CD4-positive, alpha-beta T cell (primary cell): ENCODE measurements at regions not wholly inside any gene's neighbourhood (a gene's known extent, or its start where the extent isn't known, plus 50 kb on each side); places are given as distances from the start of the nearest gene placed in this dataset.

Experiments
- ATAC-seq: fragments of 200-7000 bp; cut with Tn5 transposase; one replicate; pipeline ENCODE4 v1.10.0; 2022; ENCODE audit warnings: mild to moderate bottlenecking; ENCODE audit not compliant: poor library complexity
- CTCF ChIA-PET: fragments of 350-600 bp; sonication (Branson Sonifier 250); formaldehyde crosslinking; loops from one replicate; lab custom pipeline; 2021; ENCODE audit warnings: antibody characterized with exemption, inconsistent platforms; lab: Charles Lee
- POLR2A ChIA-PET: fragments of 350-600 bp; sonication (Branson Sonifier 250); formaldehyde crosslinking; loops from one replicate; lab custom pipeline; 2021; ENCODE audit warnings: antibody characterized with exemption, inconsistent platforms; lab: Charles Lee
- DNase-seq, 14 experiments: peaks; one replicate each; pipeline ENCODE4 v3.0.0-alpha.2; 2013 to 2020; ENCODE audit warnings: mixed read lengths in 2 of 14
- H3K27ac ChIP-seq, 2 donors: one replicate each; pipeline versions ENCODE4 v1.5.1 to v1.7.0; 2013; ENCODE audit warnings: low read length in 2 of 2, low read depth in 1 of 2, mild to moderate bottlenecking in 1 of 2
- H3K27me3 ChIP-seq, 2 experiments: 1 replicate in 1 of 2; 2 replicates in 1 of 2; pipeline versions ENCODE4 v1.6.1 to v1.7.0; 2013; ENCODE audit warnings: low read length in 2 of 2, control low read depth in 1 of 2, mild to moderate bottlenecking in 1 of 2, moderate library complexity in 1 of 2; ENCODE audit not compliant: insufficient read depth in 2 of 2, control insufficient read depth in 1 of 2
- H3K36me3 ChIP-seq: one replicate; pipeline ENCODE4 v1.6.1; 2013; ENCODE audit warnings: low read length, control low read depth; ENCODE audit not compliant: insufficient read depth
- H3K4me1 ChIP-seq: one replicate; pipeline ENCODE4 v1.6.1; 2013; ENCODE audit warnings: low read length, control low read depth; ENCODE audit not compliant: insufficient read depth
- H3K4me3 ChIP-seq: one replicate; pipeline ENCODE4 v1.5.1; 2013; ENCODE audit warnings: mild to moderate bottlenecking, low read length, moderate library complexity
- H3K9me3 ChIP-seq, 2 experiments: 1 replicate in 1 of 2; 2 replicates in 1 of 2; pipeline versions ENCODE4 v1.6.1 to v1.7.0; 2013; ENCODE audit warnings: low read length in 2 of 2, mild to moderate bottlenecking in 2 of 2, control low read depth in 1 of 2, moderate library complexity in 1 of 2; ENCODE audit not compliant: control insufficient read depth in 1 of 2, insufficient read depth in 1 of 2
- H3K27ac Mint-ChIP-seq: one replicate; pipeline ENCODE4 v1.8.0; 2020; ENCODE audit warnings: mixed read lengths
- H3K27me3 Mint-ChIP-seq: one replicate; pipeline ENCODE4 v1.8.0; 2021; ENCODE audit warnings: mixed read lengths
- H3K36me3 Mint-ChIP-seq: one replicate; pipeline ENCODE4 v1.8.0; 2021; ENCODE audit warnings: low read depth, mixed read lengths
- H3K4me1 Mint-ChIP-seq: one replicate; pipeline ENCODE4 v1.8.0; 2021; ENCODE audit warnings: low read depth, mixed read lengths
- H3K4me3 Mint-ChIP-seq: one replicate; pipeline ENCODE4 v1.8.0; 2020; ENCODE audit warnings: mild to moderate bottlenecking, mixed read lengths
- H3K9me3 Mint-ChIP-seq: one replicate; pipeline ENCODE4 v1.8.0; 2020; ENCODE audit warnings: mixed read lengths
- CTCF ChIP-seq: fragments of 200-600 bp; IDR thresholded peaks from one replicate; pipeline ENCODE4 v1.8.0; 2022; ENCODE audit warnings: antibody characterized with exemption, mild to moderate bottlenecking
- intact Hi-C, 2 experiments: fragments of 100-400 bp; cut with DNase I in 1 of 2; cut with micrococcal nuclease in 1 of 2; formaldehyde crosslinking; loops; one replicate each; pipeline versions ENCODE4 v1.15.1 to v1.9.0; 2023 to 2025; cut with DNase I, micrococcal nuclease

GRCh38 chr6:119661078-119661477 is 311.5 kb upstream of the MAN1A1 start:
- no peaks in the 10 kb centered on the region for H3K9me3 Mint-ChIP-seq
- intact Hi-C loops = no loop called here
- ATAC-seq = no peak
- H3K27me3 Mint-ChIP-seq = no peaks in the 10 kb centered on the region
- no peak overlapping the region for H3K4me3 ChIP-seq
- peaks cover 0 to 7% of the 10 kb centered on the region in 2 experiments for H3K9me3 ChIP-seq
- ChIA-PET POLR2A (no interaction called here), CTCF (no interaction called here)
- no peaks in the 10 kb centered on the region for H3K27me3 ChIP-seq
- H3K27ac Mint-ChIP-seq = no peak overlapping the region
- H3K27ac ChIP-seq = no peak overlapping the region
- no peaks in the 10 kb centered on the region for H3K4me1 ChIP-seq
- no peak for DNase-seq
- H3K4me1 Mint-ChIP-seq = no peaks in the 10 kb centered on the region
- H3K4me3 Mint-ChIP-seq = no peak overlapping the region
- TF ChIP-seq CTCF = no peak
- H3K36me3 Mint-ChIP-seq = no peaks in the 10 kb centered on the region
- H3K36me3 ChIP-seq = no peaks in the 10 kb centered on the region

- Mint-ChIP-seq H3K27me3 (no peaks in the 10 kb centered on the region), H3K36me3 (no peaks in the 10 kb centered on the region), H3K4me3 (no peak overlapping the region), H3K4me1 (no peaks in the 10 kb centered on the region), H3K9me3 (no peaks in the 10 kb centered on the region), H3K27ac (no peak overlapping the region)
- Histone ChIP-seq H3K27ac (no peak overlapping the region), H3K9me3 (no peaks in the 10 kb centered on the region), H3K4me1 (no peaks in the 10 kb centered on the region), H3K27me3 (no peaks in the 10 kb centered on the region), H3K36me3 (no peaks in the 10 kb centered on the region), H3K4me3 (no peak overlapping the region)
- ATAC-seq = no peak
- CTCF ChIA-PET = no interaction called here
- POLR2A ChIA-PET = no interaction called here
- intact Hi-C loops = no loop called here
- no peak for DNase-seq
- TF ChIP-seq CTCF = no peak
These were observed 309.4 kb upstream of the MAN1A1 start for GRCh38 chr6:119658917-119659316.

GRCh38 chr6:119655124-119655523 is 305.6 kb upstream of the MAN1A1 start:
- no peaks in the 10 kb centered on the region for H3K36me3 Mint-ChIP-seq
- POLR2A ChIA-PET = no interaction called here
- H3K27ac Mint-ChIP-seq = no peak overlapping the region
- H3K36me3 ChIP-seq = no peaks in the 10 kb centered on the region
- H3K27me3 Mint-ChIP-seq = no peaks in the 10 kb centered on the region
- no peak for DNase-seq
- no peaks in the 10 kb centered on the region for H3K9me3 Mint-ChIP-seq
- no peak overlapping the region for H3K27ac ChIP-seq
- H3K4me1 Mint-ChIP-seq = peaks cover 4% of the 10 kb centered on the region
- CTCF ChIA-PET = interaction anchor here (0.7 kb wide), 1 partner anchor 34 kb away, joined by 3 read pairs; no protein-coding TSS in a partner anchor
- no peak for TF ChIP-seq CTCF
- H3K4me3 ChIP-seq = no peak overlapping the region
- no peak for ATAC-seq
- no peaks in the 10 kb centered on the region for H3K4me1 ChIP-seq
- intact Hi-C loops = no loop called here
- no peak overlapping the region for H3K4me3 Mint-ChIP-seq
- H3K9me3 ChIP-seq = no peaks in the 10 kb centered on the region
- H3K27me3 ChIP-seq = no peaks in the 10 kb centered on the region
